NCI-H82 (cell line): ENCODE measurements at regions not wholly inside any gene's neighbourhood (a gene's known extent, or its start where the extent isn't known, plus 50 kb on each side); places are given as distances from the start of the nearest gene placed in this dataset.
A peak's percentile ranks its signal among the peaks of the same experiment; 100 is the strongest.

Experiments used
- DNase-seq: peaks from one replicate; lab custom pipeline; 2025; lab: John Stamatoyannopoulos, UW

- DNase-seq = no peak
Observed at GRCh38 chr18:76684265-76684664, 138.1 kb upstream of the ZNF236 start.

GRCh38 chr18:76679945-76680344 is 142.4 kb upstream of the ZNF236 start:
- no peak for DNase-seq

GRCh38 chr18:76679259-76679658 is 143.1 kb upstream of the ZNF236 start:
- peak; percentile 31 for DNase-seq

- no peak for DNase-seq
Observed at GRCh38 chr18:76678248-76678647, 144.1 kb upstream of the ZNF236 start.

- no peak for DNase-seq
Observed at GRCh38 chr18:76674596-76674995, 147.8 kb upstream of the ZNF236 start.

- DNase-seq = no peak
Observed at GRCh38 chr18:76673281-76674185, 148.8 kb upstream of the ZNF236 start.

- no peak for DNase-seq
Observed at GRCh38 chr18:76672627-76673026, 149.7 kb upstream of the ZNF236 start.

GRCh38 chr18:76670564-76671288 is 151.6 kb upstream of the ZNF236 start:
- DNase-seq = no peak

- DNase-seq = no peak
Observed at GRCh38 chr18:76668546-76668945, 153.8 kb upstream of the ZNF236 start.

- no peak for DNase-seq
Observed at GRCh38 chr18:76668119-76668518, 154.2 kb upstream of the ZNF236 start.

GRCh38 chr18:76667603-76668002 is 154.8 kb upstream of the ZNF236 start:
- DNase-seq = no peak

GRCh38 chr18:76662626-76663025 is 159.7 kb upstream of the ZNF236 start:
- DNase-seq = peak; percentile 69

GRCh38 chr18:76660571-76661192 is 161.7 kb upstream of the ZNF236 start:
- peak; percentile 13 for DNase-seq

GRCh38 chr18:76658627-76659026 is 163.6 kb upstream of the ZNF516 start:
- peak; percentile 74 for DNase-seq

GRCh38 chr18:76657911-76658470 is 162.9 kb upstream of the ZNF516 start:
- peak; percentile 71 for DNase-seq

GRCh38 chr18:76656925-76657827 is 162.1 kb upstream of the ZNF516 start:
- peak; percentile 85 for DNase-seq

- peak; percentile 53 for DNase-seq
Observed at GRCh38 chr18:76654577-76654976, 159.5 kb upstream of the ZNF516 start.

- peak; percentile 11 for DNase-seq
Observed at GRCh38 chr18:76647322-76647721, 152.3 kb upstream of the ZNF516 start.

GRCh38 chr18:76644580-76644979 is 149.5 kb upstream of the ZNF516 start:
- DNase-seq = no peak

- DNase-seq = no peak
Observed at GRCh38 chr18:76643996-76644395, 149.0 kb upstream of the ZNF516 start.

GRCh38 chr18:76643199-76643598 is 148.2 kb upstream of the ZNF516 start:
- DNase-seq = no peak
